MCF 10A (cell line): ENCODE measurements at regions not wholly inside any gene's neighbourhood (a gene's known extent, or its start where the extent isn't known, plus 50 kb on each side); places are given as distances from the start of the nearest gene placed in this dataset.

ENCODE experiments used
- BruUV-seq: library from RNA; stranded (reverse); fragments of 400-500 nt; replicated peaks from 2 replicates; lab custom pipeline; 2021; lab: Mats Ljungman, UMichigan
- CTCF ChIA-PET: fragments of 300-600 bp; sonication (Branson Sonifier 250); formaldehyde crosslinking; extraction: SDS; loops from one replicate; lab custom pipeline; 2021; ENCODE audit warnings: antibody characterized with exemption, inconsistent platforms; lab: Yijun Ruan, JAX
- POLR2A ChIA-PET: fragments of 300-600, 350-650 bp; sonication (Branson Sonifier 250); formaldehyde crosslinking; extraction: SDS; loops from one replicate; lab custom pipeline; 2020; ENCODE audit warnings: antibody characterized with exemption, inconsistent platforms; lab: Yijun Ruan, JAX
- DNase-seq: peaks from one replicate; pipeline ENCODE4 v3.0.0-alpha.2; 2018; ENCODE audit not compliant: unreplicated experiment
- H3K27ac Mint-ChIP-seq: one replicate; pipeline ENCODE4 v1.8.0; 2022; ENCODE audit warnings: mild to moderate bottlenecking, low read depth, mixed read lengths; ENCODE audit not compliant: unreplicated experiment
- H3K27me3 Mint-ChIP-seq: one replicate; pipeline ENCODE4 v1.8.0; 2022; ENCODE audit warnings: mixed read lengths; ENCODE audit not compliant: insufficient read depth, unreplicated experiment
- H3K36me3 Mint-ChIP-seq: one replicate; pipeline ENCODE4 v1.8.0; 2022; ENCODE audit warnings: mild to moderate bottlenecking, moderate library complexity, mixed read lengths; ENCODE audit not compliant: insufficient read depth, unreplicated experiment
- H3K4me1 Mint-ChIP-seq: one replicate; pipeline ENCODE4 v1.8.0; 2022; ENCODE audit warnings: mixed read lengths; ENCODE audit not compliant: insufficient read depth, unreplicated experiment
- H3K4me3 Mint-ChIP-seq: one replicate; pipeline ENCODE4 v1.8.0; 2022; ENCODE audit warnings: mild to moderate bottlenecking, moderate library complexity, mixed read lengths; ENCODE audit not compliant: unreplicated experiment
- H3K9me3 Mint-ChIP-seq: one replicate; pipeline ENCODE4 v1.8.0; 2022; ENCODE audit warnings: mixed read lengths; ENCODE audit not compliant: unreplicated experiment
- CTCF ChIP-seq: fragments of 200-600 bp; IDR thresholded peaks from one replicate; pipeline ENCODE4 v1.8.0; 2022; ENCODE audit warnings: antibody characterized with exemption, mild to moderate bottlenecking; ENCODE audit not compliant: unreplicated experiment
- intact Hi-C: fragments of 100-400 bp; cut with micrococcal nuclease; formaldehyde crosslinking; loops from 2 replicates; pipeline ENCODE4 v1.14.1; 2022

GRCh38 chr3:30076899-30077298 is 529.5 kb upstream of the TGFBR2 start:
- ChIA-PET POLR2A (interaction anchor here (0.7 kb wide), 1 partner anchor 13 kb away, joined by 3 read pairs; no protein-coding TSS in a partner anchor), CTCF (interaction anchor here (0.6 to 1.4 kb wide), 3 partner anchors 35 to 651 kb away, joined by 3 to 5 read pairs (median 3); no protein-coding TSS in a partner anchor)
- Mint-ChIP-seq H3K9me3 (peaks cover 6% of the 10 kb centered on the region), H3K27me3 (no peaks in the 10 kb centered on the region), H3K4me1 (peaks cover 16% of the 10 kb centered on the region), H3K36me3 (no peaks in the 10 kb centered on the region), H3K4me3 (no peak overlapping the region), H3K27ac (no peak overlapping the region)
- no TSS peak for BruUV-seq
- intact Hi-C loops: no loop called here
- no peak for DNase-seq
- TF ChIP-seq CTCF: no peak

- H3K27ac Mint-ChIP-seq: no peak overlapping the region
- POLR2A ChIA-PET: no interaction called here
Measured at GRCh38 chr3:30077746-30078145, 528.7 kb upstream of the TGFBR2 start.

DNA sequence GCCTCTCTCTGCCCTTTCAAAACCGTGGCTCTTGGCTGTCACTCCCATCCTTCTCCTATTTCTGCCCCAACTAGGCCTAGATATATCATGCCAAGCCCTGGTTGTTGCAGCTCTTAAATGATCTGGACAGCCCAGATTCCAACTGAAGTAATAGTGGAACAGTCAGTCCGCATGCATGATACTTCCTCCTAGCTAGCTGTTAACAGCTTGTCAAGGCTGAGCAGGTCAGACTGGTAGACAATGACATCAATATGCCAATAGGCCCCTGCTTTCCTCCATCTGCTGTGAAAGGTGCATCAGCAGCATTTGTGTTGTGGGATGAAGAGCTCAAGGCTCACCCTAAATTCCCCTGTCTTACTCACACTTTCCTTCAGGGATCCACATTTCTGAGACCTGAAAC is 527.7 kb upstream of the TGFBR2 start:
- peaks cover 12% of the 10 kb centered on the region for H3K4me1 Mint-ChIP-seq
- ChIA-PET POLR2A (interaction anchor here (0.7 kb wide), 1 partner anchor 224 kb away, joined by 3 read pairs; no protein-coding TSS in a partner anchor), CTCF (no interaction called here)
- TF ChIP-seq CTCF: no peak
- DNase-seq: no peak
- H3K36me3 Mint-ChIP-seq: no peaks in the 10 kb centered on the region
- no peaks in the 10 kb centered on the region for H3K27me3 Mint-ChIP-seq
- BruUV-seq: no TSS peak
- no peak overlapping the region for H3K27ac Mint-ChIP-seq
- H3K9me3 Mint-ChIP-seq: peaks cover 6% of the 10 kb centered on the region
- H3K4me3 Mint-ChIP-seq: no peak overlapping the region
- intact Hi-C loops: no loop called here

More at GRCh38 chr3:30077746-30078145, 528.7 kb upstream of the TGFBR2 start:
- CTCF ChIA-PET: interaction anchor here (0.8 to 1.4 kb wide), 3 partner anchors 35 to 513 kb away, joined by 3 to 5 read pairs (median 3); no protein-coding TSS in a partner anchor
- DNase-seq: no peak
- H3K36me3 Mint-ChIP-seq: no peaks in the 10 kb centered on the region
- intact Hi-C loops: no loop called here
- H3K27me3 Mint-ChIP-seq: no peaks in the 10 kb centered on the region
- H3K4me1 Mint-ChIP-seq: peaks cover 16% of the 10 kb centered on the region
- TF ChIP-seq CTCF: no peak
- H3K9me3 Mint-ChIP-seq: peaks cover 6% of the 10 kb centered on the region
- no peak overlapping the region for H3K4me3 Mint-ChIP-seq
- BruUV-seq: no TSS peak

- intact Hi-C loops: no loop called here
- Mint-ChIP-seq H3K9me3 (no peaks in the 10 kb centered on the region), H3K27ac (no peak overlapping the region), H3K4me3 (no peak overlapping the region), H3K36me3 (no peaks in the 10 kb centered on the region), H3K27me3 (no peaks in the 10 kb centered on the region), H3K4me1 (peaks cover 8% of the 10 kb centered on the region)
- no peak for DNase-seq
- CTCF ChIA-PET: interaction anchor here (0.6 kb wide), 1 partner anchor 596 kb away, joined by 3 read pairs; no protein-coding TSS in a partner anchor
- BruUV-seq: no TSS peak
- no peak for TF ChIP-seq CTCF
- POLR2A ChIA-PET: no interaction called here
Measured at GRCh38 chr3:30081904-30082303, 524.5 kb upstream of the TGFBR2 start.
